ENCODE measurements at regions not wholly inside any gene's neighbourhood (a gene's known extent, or its start where the extent isn't known, plus 50 kb on each side); places are given as distances from the start of the nearest gene placed in this dataset.

DNA sequence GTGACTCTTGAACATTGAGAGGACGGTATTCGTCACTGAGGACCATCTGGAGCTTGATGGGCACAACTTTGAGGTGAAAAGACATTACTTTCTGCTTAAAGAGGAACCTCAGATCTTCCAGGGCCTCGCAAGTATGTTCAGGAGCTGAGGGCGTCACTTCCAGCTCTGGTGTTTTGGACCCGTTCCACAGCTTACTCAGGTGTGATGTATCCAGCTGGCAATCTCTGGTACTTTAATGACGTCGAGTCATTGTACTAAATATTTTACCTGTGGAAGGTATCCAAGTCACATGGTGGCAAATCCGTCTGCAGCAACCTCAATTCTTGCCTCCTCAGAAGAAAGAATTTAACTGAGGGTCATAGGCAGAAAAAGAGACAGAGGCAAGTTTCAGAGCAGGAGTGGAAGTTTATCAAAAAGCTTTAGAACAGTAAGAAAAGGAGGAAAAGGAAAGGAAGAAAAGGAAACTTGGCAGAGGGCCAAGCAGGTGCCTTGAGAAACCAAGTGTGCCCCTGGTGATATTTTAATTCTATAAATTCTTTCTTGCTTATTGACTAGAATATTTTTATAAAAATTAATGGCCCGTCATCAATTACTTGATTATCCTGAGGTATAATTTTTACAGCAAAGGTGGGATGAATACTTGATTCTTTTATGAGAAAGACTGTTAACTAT lies 250.6 kb downstream of the AEBP2 start:
- TF ChIP-seq, protein P1, sequence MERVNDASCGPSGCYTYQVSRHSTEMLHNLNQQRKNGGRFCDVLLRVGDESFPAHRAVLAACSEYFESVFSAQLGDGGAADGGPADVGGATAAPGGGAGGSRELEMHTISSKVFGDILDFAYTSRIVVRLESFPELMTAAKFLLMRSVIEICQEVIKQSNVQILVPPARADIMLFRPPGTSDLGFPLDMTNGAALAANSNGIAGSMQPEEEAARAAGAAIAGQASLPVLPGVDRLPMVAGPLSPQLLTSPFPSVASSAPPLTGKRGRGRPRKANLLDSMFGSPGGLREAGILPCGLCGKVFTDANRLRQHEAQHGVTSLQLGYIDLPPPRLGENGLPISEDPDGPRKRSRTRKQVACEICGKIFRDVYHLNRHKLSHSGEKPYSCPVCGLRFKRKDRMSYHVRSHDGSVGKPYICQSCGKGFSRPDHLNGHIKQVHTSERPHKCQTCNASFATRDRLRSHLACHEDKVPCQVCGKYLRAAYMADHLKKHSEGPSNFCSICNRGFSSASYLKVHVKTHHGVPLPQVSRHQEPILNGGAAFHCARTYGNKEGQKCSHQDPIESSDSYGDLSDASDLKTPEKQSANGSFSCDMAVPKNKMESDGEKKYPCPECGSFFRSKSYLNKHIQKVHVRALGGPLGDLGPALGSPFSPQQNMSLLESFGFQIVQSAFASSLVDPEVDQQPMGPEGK (CRISPR knock-in tag; IDR thresholded peaks at IDR 0.05; ENCODE audit: borderline replicate concordance): no peak
- TF ChIP-seq OSR1 (CRISPR knock-in tag; IDR thresholded peaks at IDR 0.05) (no peak), ZFP3 (CRISPR knock-in tag; IDR thresholded peaks at IDR 0.05) (no peak), ESRRG (CRISPR knock-in tag; IDR thresholded peaks at IDR 0.05) (no peak)
- TF ChIP-seq, protein P2, sequence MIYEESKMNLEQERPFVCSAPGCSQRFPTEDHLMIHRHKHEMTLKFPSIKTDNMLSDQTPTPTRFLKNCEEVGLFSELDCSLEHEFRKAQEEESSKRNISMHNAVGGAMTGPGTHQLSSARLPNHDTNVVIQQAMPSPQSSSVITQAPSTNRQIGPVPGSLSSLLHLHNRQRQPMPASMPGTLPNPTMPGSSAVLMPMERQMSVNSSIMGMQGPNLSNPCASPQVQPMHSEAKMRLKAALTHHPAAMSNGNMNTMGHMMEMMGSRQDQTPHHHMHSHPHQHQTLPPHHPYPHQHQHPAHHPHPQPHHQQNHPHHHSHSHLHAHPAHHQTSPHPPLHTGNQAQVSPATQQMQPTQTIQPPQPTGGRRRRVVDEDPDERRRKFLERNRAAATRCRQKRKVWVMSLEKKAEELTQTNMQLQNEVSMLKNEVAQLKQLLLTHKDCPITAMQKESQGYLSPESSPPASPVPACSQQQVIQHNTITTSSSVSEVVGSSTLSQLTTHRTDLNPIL (CRISPR knock-in tag; IDR thresholded peaks at IDR 0.05; ENCODE audit: low read depth): no peak

Measured in SK-N-SH treated with all-trans-retinoic acid at 6 μM for 48 hours (cell line).